HepG2 (cell line): ENCODE measurements at regions not wholly inside any gene's neighbourhood (a gene's known extent, or its start where the extent isn't known, plus 50 kb on each side); places are given as distances from the start of the nearest gene placed in this dataset.

ENCODE experiments used
- EHMT2 ChIP-seq: fragments of 200-600 bp; sonication (generic); IDR thresholded peaks from 2 replicates; pipeline ENCODE4 v1.7.0; 2017; ENCODE audit warnings: antibody characterized with exemption, low read depth, low read length, borderline replicate concordance
- FIP1L1 ChIP-seq: fragments of 200-400 bp; formaldehyde crosslinking; IDR thresholded peaks from 2 replicates; pipeline ENCODE4 v1.6.1; 2018; ENCODE audit warnings: low read depth, mild to moderate bottlenecking, low read length, moderate library complexity, borderline replicate concordance; ENCODE audit not compliant: insufficient read depth
- FOXP1 ChIP-seq, 2 experiments: fragments of 450-650 bp in 1 of 2; IDR thresholded peaks; 2 replicates each; pipeline ENCODE4 v1.6.1; 2017 to 2018; ENCODE audit warnings: antibody characterized with exemption in 1 of 2
- JARID2 ChIP-seq: sonication (generic); formaldehyde crosslinking; IDR thresholded peaks from 2 replicates; pipeline ENCODE4 v1.8.1; 2023; ENCODE audit warnings: missing genetic modification reagents, inconsistent platforms; ENCODE audit not compliant: insufficient replicate concordance
- KIAA2018 ChIP-seq: sonication (generic); formaldehyde crosslinking; IDR thresholded peaks from 2 replicates; pipeline ENCODE4 v1.5.0; 2020; ENCODE audit warnings: mild to moderate bottlenecking, missing genetic modification reagents, borderline replicate concordance
- MAZ ChIP-seq, 2 experiments: sonication (generic) in 1 of 2; formaldehyde crosslinking in 1 of 2; IDR thresholded peaks; 2 replicates each; pipeline versions ENCODE4 v1.5.0 to v1.6.1; 2012 to 2020; ENCODE audit warnings: low read depth in 2 of 2, mild to moderate bottlenecking in 2 of 2, borderline replicate concordance in 1 of 2, improper control_type of control experiment in 1 of 2, low read length in 1 of 2, missing genetic modification reagents in 1 of 2, moderate library complexity in 1 of 2
- ZNF12 ChIP-seq: sonication (generic); formaldehyde crosslinking; IDR thresholded peaks from 2 replicates; pipeline ENCODE4 v1.5.0; 2020; ENCODE audit warnings: missing genetic modification reagents
- ZNF318 ChIP-seq: sonication (generic); formaldehyde crosslinking; IDR thresholded peaks from 2 replicates; pipeline ENCODE4 v1.4.0; 2020; ENCODE audit warnings: mild to moderate bottlenecking, missing genetic modification reagents
- ZNF430 ChIP-seq: sonication (generic); formaldehyde crosslinking; IDR thresholded peaks from 2 replicates; pipeline ENCODE4 v1.9.0; 2021; ENCODE audit warnings: mild to moderate bottlenecking, missing genetic modification reagents
- ZSCAN30 ChIP-seq: sonication (generic); formaldehyde crosslinking; IDR thresholded peaks from 2 replicates; pipeline ENCODE4 v1.5.0; 2020; ENCODE audit warnings: mild to moderate bottlenecking, missing genetic modification reagents

GRCh38 chr2:134120733-134121630, 132.9 kb upstream of the MGAT5 start (continued):
- TF ChIP-seq KIAA2018 (CRISPR knock-in tag) (no peak), EHMT2 (no peak), FOXP1 (IDR thresholded peaks at IDR 0.05) (no peak), FOXP1 (CRISPR knock-in tag; IDR thresholded peaks at IDR 0.05) (no peak), ZNF12 (CRISPR knock-in tag) (0 out of 2 replicates have a peak, but pooled peaks have one; percentile 35), ZNF318 (no peak; the same call in 1 of the 2 replicates), MAZ (IDR thresholded peaks at IDR 0.05; ENCODE audit: borderline replicate concordance, low read depth, low read length) (no peak), MAZ (CRISPR knock-in tag; IDR thresholded peaks at IDR 0.05; ENCODE audit: low read depth) (peak; percentile 34; the same call in 1 of the 2 replicates), ZNF430 (CRISPR knock-in tag) (peak; percentile 48; the same call in 1 of the 2 replicates), JARID2 (CRISPR knock-in tag) (peak; percentile 18), ZSCAN30 (CRISPR knock-in tag) (0 out of 2 replicates have a peak, but pooled peaks have one; percentile 33), FIP1L1 (no peak)
